SK-N-SH treated with all-trans-retinoic acid at 6 μM for 48 hours (cell line): ENCODE measurements at regions not wholly inside any gene's neighbourhood (a gene's known extent, or its start where the extent isn't known, plus 50 kb on each side); places are given as distances from the start of the nearest gene placed in this dataset.

ENCODE experiments used
- ARNTL ChIP-seq: fragments of 450-650 bp; formaldehyde crosslinking; IDR thresholded peaks from 2 replicates; pipeline ENCODE4 v1.5.0; 2020; ENCODE audit warnings: low read depth, mild to moderate bottlenecking, moderate library complexity, borderline replicate concordance
- ESRRG ChIP-seq: fragments of 250-450 bp; sonication (Bioruptor Pico); IDR thresholded peaks from 2 replicates; pipeline ENCODE4 v1.6.1; 2021; ENCODE audit warnings: mild to moderate bottlenecking
- OSR1 ChIP-seq: fragments of 250-450 bp; sonication (Bioruptor Pico); IDR thresholded peaks from 2 replicates; pipeline ENCODE4 v1.8.0; 2022; ENCODE audit warnings: moderate library complexity, mild to moderate bottlenecking, inconsistent platforms
- RARB ChIP-seq: fragments of 250-450 bp; sonication (Bioruptor Pico); IDR thresholded peaks from 2 replicates; pipeline ENCODE4 v1.8.0; 2021; ENCODE audit warnings: mild to moderate bottlenecking, moderate library complexity

DNA sequence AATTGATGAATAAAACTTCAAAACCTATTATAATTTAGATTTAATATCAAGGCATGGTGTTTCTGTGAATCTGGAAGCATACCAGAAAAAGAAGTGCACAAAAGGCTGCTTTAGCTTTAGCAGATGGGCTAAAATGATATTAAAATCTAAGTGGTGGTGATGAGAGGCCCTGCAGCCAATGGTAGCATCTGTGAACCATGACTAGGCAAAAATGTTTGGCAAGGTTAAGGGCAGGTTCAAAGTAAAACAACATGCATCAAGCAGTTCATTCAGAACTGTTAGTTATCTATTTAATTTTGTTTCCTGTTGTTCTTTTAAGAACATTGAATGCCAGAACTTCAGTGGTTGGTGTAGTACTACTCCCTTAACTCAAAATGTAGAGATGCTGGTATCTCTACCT, 1736.9 kb upstream of the CELF4 start:
- no peak for TF ChIP-seq OSR1
- TF ChIP-seq ARNTL (CRISPR knock-in tag), result no peak
- TF ChIP-seq RARB (CRISPR knock-in tag), result no peak
- TF ChIP-seq ESRRG, result no peak
